Vagina (tissue), 2 donors: ENCODE measurements at regions not wholly inside any gene's neighbourhood (a gene's known extent, or its start where the extent isn't known, plus 50 kb on each side); places are given as distances from the start of the nearest gene placed in this dataset.

Experiments used
- POLR2A ChIP-seq, 2 donors: fragments of 450-650 bp; IDR thresholded peaks; one replicate each; pipeline ENCODE4 v1.6.1; 2017; ENCODE audit warnings: antibody characterized with exemption in 2 of 2, mild to moderate bottlenecking in 2 of 2, moderate library complexity in 2 of 2
- TF ChIP-seq, protein P1 (sequence below), 3 experiments: fragments of 450-650 bp in 2 of 3; fragments of 200-600 bp in 1 of 3; sonication (generic) in 1 of 3; IDR thresholded peaks; one replicate each; pipeline ENCODE4 v1.5.1; 2017 to 2019; ENCODE audit warnings: antibody characterized with exemption in 3 of 3, mild to moderate bottlenecking in 2 of 3, moderate library complexity in 2 of 3

DNA sequence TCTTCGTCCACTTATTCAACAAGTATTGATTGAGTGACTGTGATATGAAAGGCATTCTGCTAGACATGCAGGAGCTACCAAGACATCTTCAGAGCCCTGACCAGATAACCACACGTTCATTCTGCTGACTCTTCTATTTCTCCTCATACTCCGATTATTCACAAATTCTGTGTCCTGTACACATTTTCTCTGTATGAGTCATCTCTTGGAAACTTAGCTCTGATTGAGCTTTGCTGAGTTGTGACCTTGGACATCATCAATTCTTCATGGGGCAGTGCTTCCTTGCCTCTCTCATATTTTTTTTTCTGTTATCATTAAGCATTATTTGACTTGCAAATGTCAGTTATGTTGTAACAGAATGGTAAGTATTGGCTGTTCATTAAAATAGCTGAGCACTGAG is 351.6 kb upstream of the CNR1 start:
- TF ChIP-seq, protein P1, sequence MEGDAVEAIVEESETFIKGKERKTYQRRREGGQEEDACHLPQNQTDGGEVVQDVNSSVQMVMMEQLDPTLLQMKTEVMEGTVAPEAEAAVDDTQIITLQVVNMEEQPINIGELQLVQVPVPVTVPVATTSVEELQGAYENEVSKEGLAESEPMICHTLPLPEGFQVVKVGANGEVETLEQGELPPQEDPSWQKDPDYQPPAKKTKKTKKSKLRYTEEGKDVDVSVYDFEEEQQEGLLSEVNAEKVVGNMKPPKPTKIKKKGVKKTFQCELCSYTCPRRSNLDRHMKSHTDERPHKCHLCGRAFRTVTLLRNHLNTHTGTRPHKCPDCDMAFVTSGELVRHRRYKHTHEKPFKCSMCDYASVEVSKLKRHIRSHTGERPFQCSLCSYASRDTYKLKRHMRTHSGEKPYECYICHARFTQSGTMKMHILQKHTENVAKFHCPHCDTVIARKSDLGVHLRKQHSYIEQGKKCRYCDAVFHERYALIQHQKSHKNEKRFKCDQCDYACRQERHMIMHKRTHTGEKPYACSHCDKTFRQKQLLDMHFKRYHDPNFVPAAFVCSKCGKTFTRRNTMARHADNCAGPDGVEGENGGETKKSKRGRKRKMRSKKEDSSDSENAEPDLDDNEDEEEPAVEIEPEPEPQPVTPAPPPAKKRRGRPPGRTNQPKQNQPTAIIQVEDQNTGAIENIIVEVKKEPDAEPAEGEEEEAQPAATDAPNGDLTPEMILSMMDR (IDR thresholded peaks at IDR 0.05) = no peak
- no peak for TF ChIP-seq POLR2A (IDR thresholded peaks at IDR 0.05)
